WI38 (cell line): ENCODE measurements at regions not wholly inside any gene's neighbourhood (a gene's known extent, or its start where the extent isn't known, plus 50 kb on each side); places are given as distances from the start of the nearest gene placed in this dataset.

Experiments
- H3K4me3 ChIP-seq: 2 replicates; pipeline ENCODE4 v1.5.1; 2011; ENCODE audit warnings: low read depth, mild to moderate bottlenecking, control low read depth, low read length
- CTCF ChIP-seq: IDR thresholded peaks from 2 replicates; pipeline ENCODE4 v1.5.1; 2012; ENCODE audit warnings: low read depth, mild to moderate bottlenecking, control low read depth, low read length

GRCh38 chr10:123474700-123475099, 191.5 kb upstream of the GPR26 start:
- H3K4me3 ChIP-seq, result no peak overlapping the region
- no peak for TF ChIP-seq CTCF

GRCh38 chr10:123475466-123475865, 190.7 kb upstream of the GPR26 start:
- H3K4me3 ChIP-seq, result no peak overlapping the region
- no peak for TF ChIP-seq CTCF

GRCh38 chr10:123478116-123478515, 188.0 kb upstream of the GPR26 start:
- no peak for TF ChIP-seq CTCF
- H3K4me3 ChIP-seq, result no peak overlapping the region

- no peak for TF ChIP-seq CTCF
These were observed 186.5 kb upstream of the GPR26 start for GRCh38 chr10:123479640-123480039.

GRCh38 chr10:123480344-123480743, 185.8 kb upstream of the GPR26 start:
- no peak overlapping the region for H3K4me3 ChIP-seq
- no peak for TF ChIP-seq CTCF

More at GRCh38 chr10:123479640-123480039, 186.5 kb upstream of the GPR26 start:
- no peak overlapping the region for H3K4me3 ChIP-seq

- H3K4me3 ChIP-seq, result no peak overlapping the region
- TF ChIP-seq CTCF, result no peak
These were observed 185.3 kb upstream of the GPR26 start for GRCh38 chr10:123480845-123481244.

- no peak overlapping the region for H3K4me3 ChIP-seq
- no peak for TF ChIP-seq CTCF
These were observed 181.4 kb upstream of the GPR26 start for GRCh38 chr10:123484722-123485121.
